Astrocyte (in vitro differentiated cells and primary cell): ENCODE measurements at regions not wholly inside any gene's neighbourhood (a gene's known extent, or its start where the extent isn't known, plus 50 kb on each side); places are given as distances from the start of the nearest gene placed in this dataset.

Source experiments
- DNase-seq: peaks from one replicate; pipeline ENCODE4 v3.0.0-alpha.2; 2010; ENCODE audit warnings: low read depth
- FAIRE-seq: peaks from 2 replicates; lab custom pipeline; 2011; peaks lifted over from hg19 to GRCh38; lab: Jason Lieb, UNC
- H2AFZ ChIP-seq: 2 replicates; pipeline ENCODE4 v1.6.0; 2012; ENCODE audit warnings: low read depth, low read length, inconsistent platforms
- H3K27ac ChIP-seq: 2 replicates; pipeline ENCODE4 v1.5.1; 2011; ENCODE audit warnings: low read depth, low read length, inconsistent platforms
- H3K27me3 ChIP-seq: 2 replicates; pipeline ENCODE4 v1.6.0; 2011; ENCODE audit warnings: low read length, inconsistent platforms; ENCODE audit not compliant: insufficient read depth
- H3K36me3 ChIP-seq: 2 replicates; pipeline ENCODE4 v1.5.1; 2011; ENCODE audit warnings: low read length, inconsistent platforms; ENCODE audit not compliant: insufficient read depth
- H3K4me1 ChIP-seq: 2 replicates; pipeline ENCODE4 v1.5.1; 2011; ENCODE audit warnings: low read length, inconsistent platforms; ENCODE audit not compliant: insufficient read depth
- H3K4me2 ChIP-seq: 2 replicates; pipeline ENCODE4 v1.6.0; 2012; ENCODE audit warnings: low read length, inconsistent platforms
- H3K4me3 ChIP-seq: 2 replicates; pipeline ENCODE4 v1.5.1; 2011; ENCODE audit warnings: low read depth, mild to moderate bottlenecking, low read length, inconsistent platforms; ENCODE audit not compliant: insufficient read depth
- H3K79me2 ChIP-seq: 2 replicates; pipeline ENCODE4 v1.6.0; 2012; ENCODE audit warnings: mild to moderate bottlenecking, low read length, inconsistent platforms; ENCODE audit not compliant: insufficient read depth
- H3K9ac ChIP-seq: 2 replicates; pipeline ENCODE4 v1.6.0; 2012; ENCODE audit warnings: mild to moderate bottlenecking, low read length, inconsistent platforms
- H3K9me3 ChIP-seq: 2 replicates; pipeline ENCODE4 v1.5.1; 2012; ENCODE audit warnings: low read depth, mild to moderate bottlenecking, low read length, inconsistent platforms; ENCODE audit not compliant: insufficient read depth
- H4K20me1 ChIP-seq: 2 replicates; pipeline ENCODE4 v1.6.0; 2012; ENCODE audit warnings: low read length, inconsistent platforms; ENCODE audit not compliant: insufficient read depth
- H3K27ac Mint-ChIP-seq: one replicate; pipeline ENCODE4 v1.8.0; 2021; ENCODE audit warnings: mild to moderate bottlenecking, mixed read lengths; ENCODE audit not compliant: unreplicated experiment
- H3K27me3 Mint-ChIP-seq: one replicate; pipeline ENCODE4 v1.8.0; 2021; ENCODE audit warnings: low read depth, mixed read lengths; ENCODE audit not compliant: unreplicated experiment
- H3K36me3 Mint-ChIP-seq: one replicate; pipeline ENCODE4 v1.8.0; 2021; ENCODE audit warnings: low read depth, mixed read lengths; ENCODE audit not compliant: unreplicated experiment
- H3K4me1 Mint-ChIP-seq: one replicate; pipeline ENCODE4 v1.8.0; 2021; ENCODE audit warnings: low read depth, mixed read lengths; ENCODE audit not compliant: unreplicated experiment
- H3K4me3 Mint-ChIP-seq: one replicate; pipeline ENCODE4 v1.8.0; 2021; ENCODE audit warnings: mild to moderate bottlenecking, moderate library complexity, mixed read lengths; ENCODE audit not compliant: unreplicated experiment
- H3K9me3 Mint-ChIP-seq: one replicate; pipeline ENCODE4 v1.8.0; 2021; ENCODE audit warnings: mild to moderate bottlenecking, mixed read lengths; ENCODE audit not compliant: unreplicated experiment
- EZH2 ChIP-seq: IDR thresholded peaks from 2 replicates; pipeline ENCODE4 v1.6.1; 2012; ENCODE audit warnings: mild to moderate bottlenecking, low read length, inconsistent platforms; ENCODE audit not compliant: insufficient read depth
- TF ChIP-seq, protein P1 (sequence below): IDR thresholded peaks from 2 replicates; pipeline ENCODE4 v1.5.1; 2011; ENCODE audit warnings: low read depth, mild to moderate bottlenecking, inconsistent platforms, low read length, moderate library complexity; ENCODE audit not compliant: insufficient read depth

DNA sequence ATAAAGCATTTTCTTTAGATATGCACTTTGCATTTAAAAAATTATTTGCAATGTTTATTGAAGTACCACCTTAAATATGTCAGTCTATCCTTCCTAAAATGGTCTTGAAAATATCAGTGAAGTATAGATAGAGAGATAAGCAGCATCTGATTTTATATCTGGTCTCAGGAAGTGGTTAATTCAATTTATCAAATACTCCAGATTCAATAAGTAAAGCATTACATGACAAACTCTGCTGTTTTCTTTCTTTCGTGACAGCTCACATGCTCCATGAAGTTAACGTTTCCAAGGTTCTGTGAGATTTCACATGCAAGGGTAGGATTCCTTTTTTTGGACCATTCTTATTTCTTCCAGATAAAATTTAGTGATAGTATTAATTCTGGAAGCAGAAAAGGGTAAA is 775.4 kb upstream of the ROBO1 start:
- FAIRE-seq = no peak
- no peak overlapping the region for H3K4me3 ChIP-seq

DNA sequence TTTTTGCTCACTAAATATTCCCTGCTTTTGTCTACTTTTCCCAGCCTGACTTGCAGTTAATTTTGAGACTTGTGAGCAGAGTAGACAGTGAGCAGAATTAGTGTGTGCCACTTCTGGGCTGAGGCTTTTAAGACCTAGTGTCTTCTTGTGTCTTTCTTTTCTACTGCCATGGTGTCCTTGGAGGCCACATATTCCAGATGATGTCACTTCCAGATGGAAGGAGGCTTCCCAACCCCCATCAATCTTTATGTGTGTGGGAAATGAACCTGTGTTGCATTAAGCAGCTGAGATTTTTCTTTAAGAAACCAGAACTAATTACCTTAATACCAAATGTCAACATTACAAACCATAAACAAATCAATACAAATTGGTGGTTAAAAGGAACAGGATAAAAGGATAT is 774.7 kb upstream of the ROBO1 start:
- no peaks in the 10 kb centered on the region for H3K36me3 ChIP-seq
- Mint-ChIP-seq H3K27ac (no peak overlapping the region), H3K36me3 (no peaks in the 10 kb centered on the region), H3K27me3 (no peaks in the 10 kb centered on the region), H3K4me3 (no peak overlapping the region), H3K9me3 (no peaks in the 10 kb centered on the region), H3K4me1 (no peaks in the 10 kb centered on the region)
- FAIRE-seq (no peak), DNase-seq (no peak)
- H4K20me1 ChIP-seq = no peaks in the 10 kb centered on the region
- no peak overlapping the region for H3K4me2 ChIP-seq
- H3K27me3 ChIP-seq = no peaks in the 10 kb centered on the region
- no peak overlapping the region for H2AFZ ChIP-seq
- no peak for TF ChIP-seq EZH2
- TF ChIP-seq, protein P1, sequence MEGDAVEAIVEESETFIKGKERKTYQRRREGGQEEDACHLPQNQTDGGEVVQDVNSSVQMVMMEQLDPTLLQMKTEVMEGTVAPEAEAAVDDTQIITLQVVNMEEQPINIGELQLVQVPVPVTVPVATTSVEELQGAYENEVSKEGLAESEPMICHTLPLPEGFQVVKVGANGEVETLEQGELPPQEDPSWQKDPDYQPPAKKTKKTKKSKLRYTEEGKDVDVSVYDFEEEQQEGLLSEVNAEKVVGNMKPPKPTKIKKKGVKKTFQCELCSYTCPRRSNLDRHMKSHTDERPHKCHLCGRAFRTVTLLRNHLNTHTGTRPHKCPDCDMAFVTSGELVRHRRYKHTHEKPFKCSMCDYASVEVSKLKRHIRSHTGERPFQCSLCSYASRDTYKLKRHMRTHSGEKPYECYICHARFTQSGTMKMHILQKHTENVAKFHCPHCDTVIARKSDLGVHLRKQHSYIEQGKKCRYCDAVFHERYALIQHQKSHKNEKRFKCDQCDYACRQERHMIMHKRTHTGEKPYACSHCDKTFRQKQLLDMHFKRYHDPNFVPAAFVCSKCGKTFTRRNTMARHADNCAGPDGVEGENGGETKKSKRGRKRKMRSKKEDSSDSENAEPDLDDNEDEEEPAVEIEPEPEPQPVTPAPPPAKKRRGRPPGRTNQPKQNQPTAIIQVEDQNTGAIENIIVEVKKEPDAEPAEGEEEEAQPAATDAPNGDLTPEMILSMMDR = no peak
- no peaks in the 10 kb centered on the region for H3K4me1 ChIP-seq
- H3K79me2 ChIP-seq = no peaks in the 10 kb centered on the region
- no peak overlapping the region for H3K4me3 ChIP-seq
- no peak overlapping the region for H3K9ac ChIP-seq
- no peaks in the 10 kb centered on the region for H3K9me3 ChIP-seq
- H3K27ac ChIP-seq = no peak overlapping the region

More for the DNA sequence above, 775.4 kb upstream of the ROBO1 start:
- Histone ChIP-seq H3K9ac (no peak overlapping the region), H3K9me3 (no peaks in the 10 kb centered on the region), H3K4me1 (no peaks in the 10 kb centered on the region), H3K27ac (no peak overlapping the region), H4K20me1 (no peaks in the 10 kb centered on the region), H2AFZ (no peak overlapping the region), H3K27me3 (no peaks in the 10 kb centered on the region), H3K4me2 (no peak overlapping the region), H3K36me3 (no peaks in the 10 kb centered on the region), H3K79me2 (no peaks in the 10 kb centered on the region)
- no peaks in the 10 kb centered on the region for H3K36me3 Mint-ChIP-seq
- TF ChIP-seq EZH2 = no peak
- TF ChIP-seq, protein P1 = no peak
- no peaks in the 10 kb centered on the region for H3K9me3 Mint-ChIP-seq
- DNase-seq = no peak
- no peak overlapping the region for H3K4me3 Mint-ChIP-seq
- no peak overlapping the region for H3K27ac Mint-ChIP-seq
- no peaks in the 10 kb centered on the region for H3K4me1 Mint-ChIP-seq
- no peaks in the 10 kb centered on the region for H3K27me3 Mint-ChIP-seq

DNA sequence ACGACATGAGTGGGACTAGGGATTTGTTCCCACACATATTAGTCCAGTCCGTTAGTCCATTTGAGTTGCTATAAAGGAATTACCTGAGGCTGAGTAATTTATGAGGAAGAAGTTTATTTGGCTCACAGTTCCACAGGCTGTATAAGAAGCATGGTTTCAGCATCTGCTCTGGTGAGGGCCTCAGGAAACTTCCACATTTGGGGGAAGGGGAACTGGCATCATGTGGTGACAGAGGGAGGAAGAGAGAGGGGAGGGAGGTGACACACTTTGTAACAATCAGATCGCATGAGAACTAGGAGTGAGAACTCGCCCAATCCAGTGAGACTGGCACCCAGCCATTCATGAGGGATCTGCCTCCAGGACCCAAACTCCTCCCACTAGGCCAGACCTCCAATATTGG is 769.9 kb upstream of the ROBO1 start:
- H3K4me3 ChIP-seq = no peak overlapping the region
- no peak overlapping the region for H3K4me2 ChIP-seq
- FAIRE-seq (no peak), DNase-seq (no peak)
- H3K36me3 ChIP-seq = no peaks in the 10 kb centered on the region
- Mint-ChIP-seq H3K27me3 (no peaks in the 10 kb centered on the region), H3K36me3 (no peaks in the 10 kb centered on the region), H3K27ac (no peak overlapping the region), H3K4me1 (no peaks in the 10 kb centered on the region), H3K9me3 (no peaks in the 10 kb centered on the region), H3K4me3 (no peak overlapping the region)
- no peaks in the 10 kb centered on the region for H3K4me1 ChIP-seq
- TF ChIP-seq, protein P1 = no peak
- TF ChIP-seq EZH2 = no peak
- no peaks in the 10 kb centered on the region for H3K27me3 ChIP-seq
- H3K79me2 ChIP-seq = no peaks in the 10 kb centered on the region
- no peak overlapping the region for H3K27ac ChIP-seq
- no peaks in the 10 kb centered on the region for H3K9me3 ChIP-seq
- no peak overlapping the region for H2AFZ ChIP-seq
- H4K20me1 ChIP-seq = no peaks in the 10 kb centered on the region
- no peak overlapping the region for H3K9ac ChIP-seq
